Endodermal cell (in vitro differentiated cells): ENCODE measurements at regions not wholly inside any gene's neighbourhood (a gene's known extent, or its start where the extent isn't known, plus 50 kb on each side); places are given as distances from the start of the nearest gene placed in this dataset.

Source experiments
- DNase-seq: peaks from one replicate; pipeline ENCODE4 v3.0.0-alpha.2; 2017
- H3K27ac ChIP-seq: 2 replicates; pipeline ENCODE4 v1.5.1; 2013; ENCODE audit warnings: mild to moderate bottlenecking, low read depth, low read length, moderate library complexity
- H3K27me3 ChIP-seq: 2 replicates; pipeline ENCODE4 v1.6.1; 2013; ENCODE audit warnings: mild to moderate bottlenecking, low read length, moderate library complexity; ENCODE audit not compliant: insufficient read depth, control insufficient read depth, poor library complexity, severe bottlenecking
- H3K36me3 ChIP-seq: 2 replicates; pipeline ENCODE4 v1.7.0; 2013; ENCODE audit warnings: mild to moderate bottlenecking, low read length, moderate library complexity; ENCODE audit not compliant: control insufficient read depth, insufficient read depth
- H3K4me1 ChIP-seq: one replicate; pipeline ENCODE4 v1.7.0; 2013; ENCODE audit warnings: low read length; ENCODE audit not compliant: control insufficient read depth, insufficient read depth
- H3K4me3 ChIP-seq: 2 replicates; pipeline ENCODE4 v1.5.1; 2013; ENCODE audit warnings: mild to moderate bottlenecking, low read length, moderate library complexity
- H3K9ac ChIP-seq: 2 replicates; pipeline ENCODE4 v1.6.1; 2013; ENCODE audit warnings: mild to moderate bottlenecking, low read length, moderate library complexity; ENCODE audit not compliant: poor library complexity, severe bottlenecking; ENCODE audit errors: extremely low read depth
- H3K9me3 ChIP-seq: 2 replicates; pipeline ENCODE4 v1.6.1; 2013; ENCODE audit warnings: mild to moderate bottlenecking, low read length, moderate library complexity; ENCODE audit not compliant: control insufficient read depth
- H3K27ac Mint-ChIP-seq: 2 replicates; pipeline ENCODE4 v1.8.0; 2020; ENCODE audit warnings: mixed read lengths
- H3K27me3 Mint-ChIP-seq: 2 replicates; pipeline ENCODE4 v1.8.0; 2021; ENCODE audit warnings: mild to moderate bottlenecking, mixed read lengths; ENCODE audit not compliant: insufficient read depth
- H3K36me3 Mint-ChIP-seq: 2 replicates; pipeline ENCODE4 v1.8.0; 2020; ENCODE audit warnings: low read depth, mixed read lengths
- H3K4me1 Mint-ChIP-seq: 2 replicates; pipeline ENCODE4 v1.8.0; 2020; ENCODE audit warnings: mixed read lengths
- H3K4me3 Mint-ChIP-seq: 2 replicates; pipeline ENCODE4 v1.8.0; 2020; ENCODE audit warnings: mild to moderate bottlenecking, moderate library complexity, mixed read lengths
- H3K9me3 Mint-ChIP-seq: 2 replicates; pipeline ENCODE4 v1.8.0; 2020; ENCODE audit warnings: mild to moderate bottlenecking, mixed read lengths
- WGBS, 2 experiments: methylation state at CpG; one replicate each; pipeline versions ENCODE4 v1.1.5 to v1.1.7; 2013; ENCODE audit warnings: missing lambda C conversion rate in 2 of 2, mixed read lengths in 1 of 2; ENCODE audit not compliant: insufficient coverage in 1 of 2, insufficient read length in 1 of 2; 5-methylcytosine and 5-hydroxymethylcytosine counted together
- TF ChIP-seq, protein P1 (sequence below): fragments of 200-600 bp; sonication (generic); conservative IDR thresholded peaks from 2 replicates; pipeline ENCODE4 v1.5.0; 2021; ENCODE audit warnings: antibody characterized with exemption, mild to moderate bottlenecking

GRCh38 chr21:15241997-15242736 lies 177.4 kb upstream of the NRIP1 start:
- WGBS, 2 experiments = 17% methylated on average over 2 of the region's 2 CpGs; no CpG with 5 or more reads in 1 of the 2 experiments

GRCh38 chr21:15242906-15243305 lies 178.1 kb upstream of the NRIP1 start:
- H3K9me3 Mint-ChIP-seq = no peaks in the 10 kb centered on the region
- peaks cover 35% of the 10 kb centered on the region for H3K27me3 Mint-ChIP-seq
- TF ChIP-seq, protein P1, sequence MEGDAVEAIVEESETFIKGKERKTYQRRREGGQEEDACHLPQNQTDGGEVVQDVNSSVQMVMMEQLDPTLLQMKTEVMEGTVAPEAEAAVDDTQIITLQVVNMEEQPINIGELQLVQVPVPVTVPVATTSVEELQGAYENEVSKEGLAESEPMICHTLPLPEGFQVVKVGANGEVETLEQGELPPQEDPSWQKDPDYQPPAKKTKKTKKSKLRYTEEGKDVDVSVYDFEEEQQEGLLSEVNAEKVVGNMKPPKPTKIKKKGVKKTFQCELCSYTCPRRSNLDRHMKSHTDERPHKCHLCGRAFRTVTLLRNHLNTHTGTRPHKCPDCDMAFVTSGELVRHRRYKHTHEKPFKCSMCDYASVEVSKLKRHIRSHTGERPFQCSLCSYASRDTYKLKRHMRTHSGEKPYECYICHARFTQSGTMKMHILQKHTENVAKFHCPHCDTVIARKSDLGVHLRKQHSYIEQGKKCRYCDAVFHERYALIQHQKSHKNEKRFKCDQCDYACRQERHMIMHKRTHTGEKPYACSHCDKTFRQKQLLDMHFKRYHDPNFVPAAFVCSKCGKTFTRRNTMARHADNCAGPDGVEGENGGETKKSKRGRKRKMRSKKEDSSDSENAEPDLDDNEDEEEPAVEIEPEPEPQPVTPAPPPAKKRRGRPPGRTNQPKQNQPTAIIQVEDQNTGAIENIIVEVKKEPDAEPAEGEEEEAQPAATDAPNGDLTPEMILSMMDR = no peak
- DNase-seq = no peak
- Histone ChIP-seq H3K36me3 (no peaks in the 10 kb centered on the region), H3K4me1 (peaks cover 7% of the 10 kb centered on the region), H3K27ac (no peak overlapping the region), H3K9me3 (no peaks in the 10 kb centered on the region), H3K9ac (no peak overlapping the region), H3K4me3 (no peak overlapping the region), H3K27me3 (peaks cover 15% of the 10 kb centered on the region)
- H3K4me1 Mint-ChIP-seq = peaks cover 18% of the 10 kb centered on the region
- no peaks in the 10 kb centered on the region for H3K36me3 Mint-ChIP-seq
- H3K27ac Mint-ChIP-seq = peak overlapping the region; percentile 36
- no peak overlapping the region for H3K4me3 Mint-ChIP-seq

More at GRCh38 chr21:15241997-15242736, 177.4 kb upstream of the NRIP1 start:
- Histone ChIP-seq H3K4me1 (peaks cover 7% of the 10 kb centered on the region), H3K27ac (no peak overlapping the region), H3K9ac (no peak overlapping the region), H3K27me3 (peaks cover 15% of the 10 kb centered on the region), H3K36me3 (no peaks in the 10 kb centered on the region), H3K4me3 (no peak overlapping the region), H3K9me3 (no peaks in the 10 kb centered on the region)
- Mint-ChIP-seq H3K4me1 (peaks cover 18% of the 10 kb centered on the region), H3K27ac (no peak overlapping the region), H3K36me3 (no peaks in the 10 kb centered on the region), H3K9me3 (no peaks in the 10 kb centered on the region), H3K4me3 (no peak overlapping the region), H3K27me3 (peaks cover 39% of the 10 kb centered on the region)
- TF ChIP-seq, protein P1 = peak; percentile 35
- DNase-seq = peak; percentile 78

- H3K4me1 Mint-ChIP-seq = peaks cover 18% of the 10 kb centered on the region
- DNase-seq = peak; percentile 44
- 85 to 86% methylated on average over 5 to 6 of the region's 6 CpGs for WGBS, 2 experiments
- no peak overlapping the region for H3K4me3 Mint-ChIP-seq
- Histone ChIP-seq H3K9ac (no peak overlapping the region), H3K9me3 (no peaks in the 10 kb centered on the region), H3K4me1 (peaks cover 7% of the 10 kb centered on the region), H3K36me3 (no peaks in the 10 kb centered on the region), H3K27ac (no peak overlapping the region), H3K4me3 (no peak overlapping the region), H3K27me3 (peaks cover 15% of the 10 kb centered on the region)
- H3K9me3 Mint-ChIP-seq = no peaks in the 10 kb centered on the region
- no peaks in the 10 kb centered on the region for H3K36me3 Mint-ChIP-seq
- TF ChIP-seq, protein P1 = no peak
- peaks cover 35% of the 10 kb centered on the region for H3K27me3 Mint-ChIP-seq
- no peak overlapping the region for H3K27ac Mint-ChIP-seq
Observed at GRCh38 chr21:15243406-15243805, 178.6 kb upstream of the NRIP1 start.
